HG03135 (cell line): ENCODE measurements at regions not wholly inside any gene's neighbourhood (a gene's known extent, or its start where the extent isn't known, plus 50 kb on each side); places are given as distances from the start of the nearest gene placed in this dataset.
"Not testable (repeated sequence)": the region's sequence is repeated elsewhere in the genome, so short reads cannot be mapped to it uniquely, and the experiment has no call there.

Source experiments
- ATAC-seq: cut with Tn5 transposase; IDR thresholded peaks from one replicate; pipeline ENCODE4 v1.9.1; 2021; ENCODE audit warnings: mild to moderate bottlenecking, moderate library complexity; ENCODE audit not compliant: unreplicated experiment

DNA sequence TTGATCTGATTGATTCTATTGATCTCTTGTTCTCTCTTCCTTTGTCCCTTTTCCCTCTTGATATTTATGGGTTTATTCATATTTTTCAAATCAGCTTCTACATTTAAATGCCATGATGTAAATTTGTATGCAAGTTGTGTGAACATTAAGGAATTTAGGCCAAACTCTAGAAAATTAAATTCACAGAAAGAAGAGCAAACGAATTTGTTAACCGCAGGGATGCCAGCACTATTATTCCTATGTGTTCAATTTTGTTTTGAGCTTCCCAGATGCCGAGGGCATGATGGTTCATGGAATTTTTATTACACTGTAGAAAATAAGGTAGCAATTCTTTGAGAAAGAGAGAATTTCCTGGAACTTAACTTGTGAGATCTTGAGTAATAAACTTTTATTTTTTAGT, 220.9 kb downstream of the BUB3 start:
- no peak for ATAC-seq

DNA sequence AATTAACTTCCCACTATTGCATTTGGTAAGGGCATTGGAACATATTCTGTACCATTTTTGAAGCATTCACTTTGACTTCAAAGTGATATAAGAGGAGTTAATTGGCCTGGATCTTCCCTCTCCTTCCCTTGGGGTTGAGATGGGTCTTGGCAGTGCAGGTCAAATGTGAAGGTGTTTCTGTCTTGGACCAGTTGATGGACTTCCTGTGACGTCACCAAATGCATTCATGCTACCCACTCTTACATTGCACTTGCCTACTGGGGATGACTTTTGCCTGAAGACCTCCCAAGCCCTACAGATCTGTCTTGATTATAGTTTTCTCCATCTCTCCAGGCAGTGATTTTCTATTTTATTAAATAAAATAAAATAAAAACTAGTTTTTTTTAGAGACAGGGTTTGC, 221.5 kb downstream of the BUB3 start:
- ATAC-seq, result no peak

DNA sequence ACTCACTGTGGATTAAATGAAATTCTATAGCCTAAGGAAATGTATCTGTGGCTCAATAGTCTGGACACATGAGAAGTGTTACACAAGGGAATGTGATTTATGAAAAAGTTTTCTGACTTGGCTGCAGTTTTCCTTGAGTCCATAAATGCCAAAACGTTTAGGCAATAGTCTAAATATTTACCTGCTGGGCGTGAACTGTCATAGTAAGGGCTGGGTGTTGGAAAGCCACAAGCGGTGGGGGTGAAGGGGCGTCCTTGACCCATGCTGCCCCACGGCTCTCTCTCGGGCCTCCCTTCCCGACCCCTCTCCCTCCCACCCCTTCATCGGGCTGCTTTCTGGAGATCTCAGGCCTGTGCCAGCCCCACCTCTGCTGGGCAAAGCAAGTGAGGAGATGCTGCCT, 223.7 kb downstream of the BUB3 start:
- ATAC-seq, result no peak

DNA sequence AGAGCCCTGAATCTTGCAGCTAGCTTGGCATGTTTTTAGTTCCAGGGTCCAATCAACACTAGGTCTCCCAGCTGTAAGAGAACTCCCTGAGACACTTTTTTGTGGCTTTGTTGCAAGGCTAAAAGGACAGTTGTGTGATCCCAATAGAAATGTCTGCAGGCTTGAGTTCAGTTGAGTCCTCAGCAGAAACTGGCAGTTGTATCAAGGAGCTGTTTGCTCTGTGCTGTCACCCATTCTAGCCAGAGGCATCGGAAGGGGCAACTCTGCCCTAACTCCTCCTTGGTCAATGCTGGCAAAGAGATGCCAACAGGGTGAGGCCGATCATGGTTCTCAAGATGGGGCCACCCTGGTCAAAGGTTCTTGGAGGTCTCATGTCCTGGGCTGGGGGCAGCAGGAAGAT, 224.1 kb downstream of the BUB3 start:
- ATAC-seq, result no peak

DNA sequence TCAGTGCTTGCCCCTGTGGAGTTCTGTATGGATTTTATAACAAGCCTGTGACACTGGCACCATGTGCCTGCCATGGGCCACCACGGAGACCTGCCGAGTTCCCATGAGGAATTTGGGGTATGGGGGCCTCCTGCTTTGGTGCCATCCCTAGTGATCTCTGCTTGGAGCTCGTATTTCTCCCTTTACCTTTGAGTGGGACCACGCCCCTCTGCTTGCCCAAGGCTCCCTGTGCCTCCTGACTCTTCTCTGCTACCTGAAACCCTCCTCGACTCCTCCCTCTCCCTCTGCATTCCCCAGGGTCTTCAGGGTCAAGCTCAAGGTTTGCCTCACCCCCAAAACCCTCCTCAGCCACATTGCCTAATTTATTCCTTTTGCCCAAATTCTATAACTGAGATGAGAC, 225.0 kb downstream of the BUB3 start:
- ATAC-seq, result no peak

DNA sequence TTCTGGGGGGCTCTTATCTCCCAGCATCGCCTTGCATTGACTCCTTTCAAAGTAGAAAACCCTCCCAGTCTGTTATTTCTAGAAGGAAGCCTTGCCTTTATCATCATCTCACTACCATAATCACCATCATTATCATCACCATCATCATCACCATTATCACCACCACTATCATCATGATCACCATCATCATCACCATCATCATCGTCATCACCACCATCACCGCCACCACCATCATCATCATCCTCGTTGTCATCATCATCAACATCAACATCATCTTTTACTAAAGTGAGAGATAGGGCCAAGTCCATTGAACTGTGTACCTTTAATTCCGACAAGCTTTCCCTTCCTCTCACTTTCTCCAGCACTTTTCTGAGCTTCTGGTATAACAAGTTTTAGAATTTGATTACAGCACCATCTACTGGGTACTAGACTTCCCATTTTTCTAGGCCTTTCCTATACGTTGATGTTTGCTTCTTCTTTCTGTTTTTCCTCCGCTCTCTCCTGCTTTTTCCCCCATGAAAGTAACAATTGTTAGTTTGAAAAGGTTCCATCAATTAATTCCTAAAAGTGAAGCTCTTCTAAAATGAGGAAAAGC, 226.4 kb downstream of the BUB3 start:
- ATAC-seq, result no peak

DNA sequence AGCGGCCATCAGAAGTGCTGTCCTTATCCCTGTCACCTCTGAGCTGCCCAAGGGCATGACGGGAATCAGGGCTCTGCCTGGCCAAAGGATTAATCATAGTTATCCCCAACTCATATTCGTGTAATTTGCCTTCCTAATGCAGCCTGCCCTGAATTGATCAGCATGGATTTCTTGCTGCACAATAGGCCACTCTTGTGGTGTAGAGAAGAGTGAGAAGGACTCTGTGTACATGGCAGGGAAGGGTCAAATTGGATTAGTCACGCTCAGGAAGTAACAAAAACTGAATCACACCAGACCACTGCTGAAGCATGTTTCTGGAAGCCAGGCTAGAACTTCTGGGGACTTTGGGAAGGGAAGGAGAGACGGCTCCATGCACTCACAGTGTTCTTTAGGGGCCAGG, 227.0 kb downstream of the BUB3 start:
- no peak for ATAC-seq

DNA sequence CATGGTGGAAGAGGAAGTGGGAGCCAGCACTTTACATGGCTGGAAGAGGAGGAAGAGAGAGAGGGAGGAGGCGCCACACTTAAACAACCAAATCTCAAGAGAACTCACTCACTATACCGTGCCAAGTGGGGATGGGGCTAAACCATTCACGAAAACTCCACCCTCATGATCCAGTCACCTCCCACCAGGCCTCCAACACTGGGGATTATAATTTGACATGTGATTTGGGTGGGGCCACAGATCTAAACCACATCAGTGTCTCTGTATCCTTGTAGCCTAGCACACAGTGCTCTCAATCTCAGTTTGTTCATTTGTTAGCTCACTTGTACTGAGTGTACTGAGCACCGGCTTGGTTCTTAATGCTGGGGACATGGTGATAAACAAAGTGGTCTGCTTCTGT, 228.3 kb downstream of the BUB3 start:
- no peak for ATAC-seq

DNA sequence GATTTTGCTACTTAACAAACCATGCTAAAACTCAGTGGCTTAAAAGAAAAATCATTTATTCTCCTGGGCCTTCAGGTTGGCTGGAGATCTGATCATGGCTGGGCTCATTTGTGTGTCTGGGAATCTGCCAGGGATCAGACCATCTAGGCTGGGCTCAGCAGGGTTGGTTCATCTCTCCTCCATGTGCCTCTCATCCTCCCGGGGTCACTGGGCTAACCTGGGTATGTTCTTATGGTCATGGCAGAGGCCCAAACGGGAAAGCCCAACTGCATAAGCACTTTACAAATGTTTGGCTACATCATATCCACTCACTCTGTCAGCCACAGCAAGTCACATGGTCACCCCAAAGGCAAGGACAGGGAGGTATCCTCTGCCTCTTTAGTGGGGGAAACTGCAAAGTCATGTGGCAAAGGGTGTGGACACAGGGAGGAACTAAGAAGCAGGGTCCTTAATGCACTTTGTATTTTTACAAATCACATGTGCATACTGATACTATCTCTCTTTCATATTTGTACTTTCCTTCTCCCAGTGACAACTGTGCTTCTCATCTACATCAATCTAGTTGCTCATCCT, 231.4 kb downstream of the BUB3 start:
- no peak for ATAC-seq

DNA sequence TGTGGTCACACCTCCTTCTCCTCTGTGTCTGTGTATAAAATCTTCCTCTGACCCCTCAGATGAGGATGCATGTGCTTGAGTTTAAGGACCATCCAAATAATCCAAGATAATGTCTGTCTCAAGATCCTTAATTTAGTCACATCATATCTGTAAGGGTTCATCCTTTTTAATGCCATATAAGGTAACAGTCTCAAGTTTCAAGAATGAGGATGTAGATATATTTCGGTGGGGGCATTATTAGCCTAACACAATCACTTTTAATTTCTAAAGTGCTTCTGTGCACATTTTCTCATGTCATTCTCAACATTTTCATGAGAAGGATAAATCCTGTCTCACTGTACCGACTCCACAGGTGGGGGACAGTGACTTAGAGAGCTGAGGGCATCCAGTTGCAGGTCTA, 235.3 kb downstream of the BUB3 start:
- ATAC-seq, result no peak

DNA sequence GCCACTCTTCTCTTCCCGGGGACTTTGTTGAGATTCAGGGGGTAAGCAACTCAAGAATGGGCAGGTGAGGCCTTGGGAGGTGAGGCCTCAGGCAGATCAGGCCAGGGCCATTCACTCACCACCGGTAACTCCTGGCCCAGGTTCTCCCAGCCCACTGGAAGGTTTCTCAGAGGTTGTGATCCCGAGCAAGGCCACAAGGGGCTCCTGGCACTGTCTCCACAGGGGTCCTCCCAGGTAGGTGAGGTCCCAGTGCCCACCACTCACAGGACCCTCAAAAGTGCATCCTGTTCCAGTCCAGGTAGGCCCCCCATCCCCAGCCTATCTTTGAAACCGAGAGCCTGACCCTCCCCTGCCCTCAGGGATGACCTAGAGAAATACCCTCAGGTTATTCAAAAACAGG, 236.1 kb downstream of the BUB3 start:
- no peak for ATAC-seq

DNA sequence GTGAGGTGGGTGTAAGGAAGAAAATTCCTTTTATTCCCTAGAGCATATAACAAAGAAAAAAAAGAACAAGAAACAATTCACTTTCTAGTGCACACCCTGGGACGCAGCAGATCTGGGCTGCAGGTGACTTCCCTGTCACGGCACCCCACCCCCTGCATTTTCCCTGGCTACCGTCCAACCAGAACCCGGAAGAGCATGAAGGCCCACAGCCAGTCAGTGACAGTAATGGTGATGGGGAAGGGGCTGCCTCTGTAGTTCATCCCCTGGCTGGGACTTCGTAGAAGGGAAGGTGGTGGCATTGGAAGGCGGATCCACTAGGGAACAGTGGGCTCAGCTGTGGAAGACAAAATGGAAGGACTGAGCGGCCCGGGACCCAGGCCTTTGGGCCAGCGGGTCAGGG, 236.7 kb downstream of the BUB3 start:
- no peak for ATAC-seq

DNA sequence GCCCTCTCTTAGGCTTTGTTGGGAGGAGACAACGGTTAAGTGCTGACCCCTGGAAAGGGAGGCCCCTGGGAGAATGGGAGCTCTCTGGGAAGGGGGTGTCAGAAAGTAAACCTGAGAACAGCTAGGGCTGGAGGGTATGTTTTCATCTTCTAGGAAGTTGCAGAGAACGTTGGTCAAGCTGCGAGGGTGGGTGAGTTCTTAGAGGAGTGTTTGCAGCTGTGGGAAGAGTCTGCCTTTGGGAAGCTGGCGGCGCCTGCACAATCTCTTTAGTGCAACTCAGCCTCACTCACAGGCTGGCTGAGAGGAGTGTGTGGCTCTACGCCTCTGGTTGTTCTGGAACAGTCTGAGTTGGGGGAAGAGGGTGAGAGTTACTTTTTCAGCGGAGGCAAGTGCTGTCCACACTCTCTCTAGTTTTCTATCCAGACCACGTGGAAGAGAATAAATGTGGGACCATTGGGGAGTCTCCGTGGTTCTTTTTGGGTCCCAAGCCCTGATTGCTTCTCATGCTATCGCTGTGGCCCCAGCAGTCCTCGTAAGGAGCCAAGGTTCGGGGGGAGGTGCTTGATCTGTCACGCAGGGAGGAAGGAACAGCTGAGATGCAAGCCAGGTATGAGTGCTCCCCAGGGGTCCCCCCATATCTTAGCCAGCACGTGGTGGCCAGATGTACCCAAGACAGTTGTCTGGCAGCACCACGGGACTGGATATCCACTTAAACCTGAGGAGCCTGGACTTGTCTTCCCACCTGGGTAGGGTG, 237.2 kb downstream of the BUB3 start:
- peak; percentile 26 for ATAC-seq

DNA sequence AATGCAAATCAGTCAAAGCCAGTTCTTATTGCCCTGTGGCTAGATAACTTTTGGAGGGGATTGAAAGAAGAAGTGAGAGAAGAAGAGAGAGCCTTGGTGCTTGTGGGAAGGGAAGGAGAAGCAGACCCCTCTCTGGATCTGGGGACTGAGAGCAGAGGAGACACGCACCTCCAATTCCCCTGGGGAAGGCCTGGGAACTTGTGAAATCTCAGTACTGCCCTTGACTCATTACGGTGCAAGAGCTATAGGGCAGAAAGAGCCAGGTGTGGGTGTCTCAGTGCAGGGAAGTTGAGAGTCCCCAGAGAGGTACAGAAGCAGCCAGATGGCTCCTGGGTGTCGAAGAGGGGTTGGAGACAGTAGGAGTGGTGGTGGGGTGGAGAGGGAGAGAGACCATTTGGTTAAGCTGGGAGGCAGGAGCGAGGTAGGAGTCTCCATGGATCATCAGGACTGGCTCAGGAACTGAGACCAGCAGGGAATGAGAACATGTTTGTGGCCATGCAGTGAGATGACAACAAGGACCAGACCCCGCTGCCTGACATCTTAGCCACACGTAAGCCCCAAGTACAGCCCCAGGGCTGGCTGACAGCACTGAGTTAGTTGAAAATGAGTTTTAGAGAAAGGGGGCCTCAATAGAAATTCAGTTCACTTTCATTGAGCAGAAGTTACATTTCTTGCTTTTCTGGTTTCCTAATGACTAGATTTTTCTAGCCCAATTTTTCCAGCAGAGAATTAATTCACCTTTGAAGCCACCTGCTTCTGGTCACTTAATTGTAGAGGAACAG, 238.2 kb downstream of the BUB3 start:
- ATAC-seq, result peak; percentile 88

DNA sequence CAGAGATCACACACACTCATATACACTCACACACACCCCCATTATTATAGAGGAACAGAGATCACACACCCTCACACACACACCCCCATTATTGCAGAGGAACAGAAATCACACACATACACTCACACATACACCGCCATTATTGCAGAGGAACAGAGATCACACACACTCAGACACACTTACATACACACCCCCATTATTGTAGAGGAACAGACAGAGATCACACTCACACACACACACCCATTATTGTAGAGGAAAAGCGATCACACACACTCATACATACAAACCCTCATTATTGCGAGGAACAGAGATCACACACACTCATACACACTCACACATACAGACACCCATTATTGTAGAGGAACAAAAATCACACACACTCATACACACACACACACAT, 239.0 kb downstream of the BUB3 start:
- no peak for ATAC-seq

DNA sequence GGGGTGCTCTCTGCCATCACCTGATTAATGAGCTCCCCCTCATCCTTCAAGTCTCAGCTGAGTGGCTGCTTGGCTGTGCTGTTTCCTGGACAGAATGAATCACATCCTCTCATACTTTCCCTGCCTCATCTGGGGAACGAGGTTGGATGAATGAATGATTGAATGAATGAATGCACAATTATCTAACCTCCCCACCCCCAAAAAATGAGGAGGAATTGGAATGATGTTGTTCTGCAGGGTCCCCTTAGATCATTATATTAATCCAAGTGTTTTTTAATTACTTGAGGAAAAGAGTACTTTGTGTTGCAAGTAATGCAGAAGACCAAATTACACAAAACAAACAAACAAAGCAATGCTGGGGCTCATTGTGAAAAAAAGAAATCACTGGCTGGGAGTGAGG, 240.2 kb downstream of the BUB3 start:
- no peak for ATAC-seq

DNA sequence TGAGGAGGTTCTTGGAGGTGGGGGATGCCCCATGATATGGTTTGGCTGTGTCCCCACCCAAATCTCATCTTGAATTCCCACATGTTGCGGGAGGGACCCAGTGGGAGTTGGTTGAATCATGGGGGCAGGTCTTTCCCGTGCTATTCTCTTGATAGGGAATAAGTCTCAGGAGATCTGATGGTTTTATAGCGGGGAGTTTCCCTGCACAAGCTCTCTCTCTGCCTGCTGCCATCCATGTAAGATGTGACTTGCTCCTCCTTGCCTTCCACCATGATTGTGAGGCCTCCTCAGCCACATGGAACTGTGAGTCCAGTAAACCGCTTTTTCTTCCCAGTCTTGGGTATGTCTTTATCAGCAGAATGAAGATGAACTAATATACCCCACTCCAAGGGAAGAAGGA, 241.0 kb downstream of the BUB3 start:
- ATAC-seq, result not testable (repeated sequence)

DNA sequence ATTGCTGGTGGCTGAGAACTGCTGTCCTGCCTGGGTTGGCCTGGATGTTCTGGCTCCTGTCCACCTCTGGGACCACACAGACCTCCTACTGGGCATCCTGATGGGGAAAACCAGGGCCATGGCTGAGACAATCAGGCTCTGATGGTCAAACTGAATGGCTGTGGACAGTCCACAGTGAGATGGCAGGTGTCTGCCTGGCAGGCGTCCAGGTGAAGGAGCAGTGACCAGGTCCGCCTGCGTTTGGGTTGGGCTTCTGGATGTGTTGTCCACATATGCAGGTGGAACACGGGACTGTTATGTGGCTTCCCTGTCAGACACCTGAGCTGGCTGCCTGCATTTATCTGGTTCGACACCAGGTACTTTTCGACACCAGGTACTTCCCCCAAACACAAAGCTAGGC, 241.7 kb downstream of the BUB3 start:
- ATAC-seq, result no peak

DNA sequence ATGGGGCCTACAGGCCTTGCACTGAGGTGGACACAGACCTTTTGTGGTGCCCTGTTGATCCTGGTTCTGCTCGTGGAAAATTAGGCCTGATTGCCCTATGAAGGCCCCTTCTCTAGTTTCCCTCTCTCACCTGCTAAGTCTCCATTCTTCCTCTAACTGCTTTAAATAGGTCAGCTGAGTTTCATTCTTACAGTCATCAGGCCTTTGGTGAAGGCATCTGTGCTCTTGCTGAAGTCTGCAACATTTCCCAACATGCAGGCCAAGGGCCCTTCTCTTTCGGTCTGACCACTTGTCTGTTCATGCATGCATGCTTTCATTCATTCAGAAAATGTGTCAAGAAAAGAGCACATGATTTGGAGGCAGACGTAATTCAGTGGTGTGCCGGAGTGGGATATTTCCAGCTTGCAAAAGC, 244.0 kb downstream of the BUB3 start:
- peak; percentile 69 for ATAC-seq

DNA sequence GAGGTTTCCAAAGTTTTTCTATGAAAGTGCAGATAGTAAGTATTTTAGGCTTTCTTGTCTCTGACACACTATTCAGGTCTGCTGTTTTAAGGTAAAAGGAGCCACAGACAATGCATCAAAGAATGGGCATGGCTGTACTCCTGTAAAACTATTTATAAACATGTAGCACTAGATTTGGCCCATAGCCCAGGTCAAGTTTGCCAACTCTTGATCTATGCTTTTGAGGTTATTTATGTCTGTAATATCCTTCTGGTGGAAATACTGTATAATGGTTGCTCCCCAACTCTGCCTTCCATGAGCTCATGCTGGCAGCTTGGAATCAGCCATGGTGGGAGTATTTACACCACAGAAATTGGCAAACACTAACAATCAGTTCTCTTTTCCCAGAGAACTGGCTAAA, 244.6 kb downstream of the BUB3 start:
- no peak for ATAC-seq

DNA sequence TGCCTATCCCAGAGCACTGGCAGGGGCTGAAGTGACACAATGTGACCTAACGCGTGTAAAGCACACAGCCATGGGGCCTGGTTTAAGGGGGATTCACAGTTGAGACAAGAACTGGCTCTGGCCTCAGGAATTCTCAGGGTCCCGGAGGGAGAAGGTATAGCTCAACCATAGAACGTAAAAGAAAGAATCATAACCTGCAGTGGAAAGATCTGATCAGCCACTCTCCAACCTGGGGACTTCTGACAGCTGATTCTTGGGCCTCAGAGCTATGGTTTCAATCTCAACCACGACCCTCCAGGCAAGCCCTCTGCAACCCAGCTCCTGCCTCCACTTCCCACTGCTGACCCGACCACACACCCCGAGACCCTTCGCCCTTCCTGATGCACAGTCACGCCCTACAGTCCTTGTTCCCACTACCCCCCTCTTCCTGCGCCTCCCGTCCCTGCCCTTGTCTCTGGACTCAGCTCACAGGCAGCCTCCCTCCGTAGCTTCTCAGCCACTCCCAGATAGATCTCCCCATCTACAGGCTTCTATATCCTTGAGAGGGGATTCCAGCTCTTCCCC, 245.2 kb downstream of the BUB3 start:
- ATAC-seq, result no peak

DNA sequence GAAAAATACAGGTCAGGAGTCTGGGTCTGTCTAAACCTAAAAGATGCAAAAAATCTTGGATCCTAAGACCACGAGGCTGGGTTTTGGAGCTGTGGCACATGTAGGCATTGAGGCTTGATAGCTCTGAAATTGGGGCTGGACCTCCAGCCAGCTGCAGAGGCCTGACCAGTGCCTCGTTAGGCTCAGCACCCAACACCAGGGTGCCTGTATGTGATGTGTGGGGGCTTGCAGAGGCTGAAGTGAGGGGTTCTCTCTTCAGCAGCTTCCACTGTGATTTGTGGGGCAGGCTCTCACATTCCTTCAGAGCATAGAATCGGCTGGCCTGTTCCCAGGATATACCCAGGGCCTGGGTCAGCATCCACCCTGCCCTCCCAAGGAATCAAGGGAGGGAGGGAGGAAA, 247.8 kb downstream of the BUB3 start:
- no peak for ATAC-seq
